ENCODE measurements at regions not wholly inside any gene's neighbourhood (a gene's known extent, or its start where the extent isn't known, plus 50 kb on each side); places are given as distances from the start of the nearest gene placed in this dataset.

GRCh38 chr11:79758325-79758724 lies 317.5 kb upstream of the TENM4 start:
- no peak for TF ChIP-seq CTCF (IDR thresholded peaks at IDR 0.05)
- no peak for TF ChIP-seq POLR2AphosphoS5 (IDR thresholded peaks at IDR 0.05; ENCODE audit: low read depth, low read length)

All from Panc1 (cell line).